GM12878 (cell line): ENCODE measurements at regions not wholly inside any gene's neighbourhood (a gene's known extent, or its start where the extent isn't known, plus 50 kb on each side); places are given as distances from the start of the nearest gene placed in this dataset.

Source experiments
- CHD1 ChIP-seq: IDR thresholded peaks from 2 replicates; pipeline ENCODE4 v1.6.1; 2012; ENCODE audit warnings: low read depth, low read length, improper control_type of control experiment
- NR2C2 ChIP-seq: IDR thresholded peaks from 2 replicates; pipeline ENCODE4 v1.6.1; 2011; ENCODE audit warnings: borderline replicate concordance, low read depth; ENCODE audit not compliant: control insufficient read depth, insufficient read length
- SIN3A ChIP-seq: IDR thresholded peaks from 2 replicates; pipeline ENCODE4 v1.6.1; 2012; ENCODE audit warnings: low read depth, low read length, improper control_type of control experiment
- SMAD5 ChIP-seq: IDR thresholded peaks from 2 replicates; pipeline ENCODE4 v1.6.1; 2016; ENCODE audit warnings: antibody characterized with exemption, low read depth
- TF ChIP-seq, protein P1 (sequence below): fragments of 450-650 bp; formaldehyde crosslinking; IDR thresholded peaks from 2 replicates; pipeline ENCODE4 v1.5.0; 2022; ENCODE audit warnings: mild to moderate bottlenecking, missing genetic modification characterization
- TF ChIP-seq, protein P2 (sequence below): IDR thresholded peaks from 2 replicates; pipeline ENCODE4 v1.6.1; 2011; ENCODE audit warnings: mild to moderate bottlenecking, low read depth, low read length, moderate library complexity; ENCODE audit not compliant: insufficient replicate concordance
- TF ChIP-seq, protein P3 (sequence below), 3 experiments: IDR thresholded peaks in 2 of 3; conservative IDR thresholded peaks in 1 of 3; 2 replicates each; pipeline ENCODE4 v1.5.1; 2011; ENCODE audit warnings: low read depth in 3 of 3, low read length in 3 of 3, mild to moderate bottlenecking in 3 of 3, control low read depth in 2 of 3, moderate library complexity in 2 of 3, inconsistent platforms in 1 of 3, mixed read lengths in 1 of 3; ENCODE audit not compliant: control insufficient read depth in 2 of 3, insufficient read depth in 1 of 3; ENCODE audit errors: extremely low read depth in 1 of 3
- TF ChIP-seq, protein P4 (sequence below): fragments of 450-650 bp; IDR thresholded peaks from 2 replicates; pipeline ENCODE4 v1.6.1; 2017; ENCODE audit warnings: borderline replicate concordance

DNA sequence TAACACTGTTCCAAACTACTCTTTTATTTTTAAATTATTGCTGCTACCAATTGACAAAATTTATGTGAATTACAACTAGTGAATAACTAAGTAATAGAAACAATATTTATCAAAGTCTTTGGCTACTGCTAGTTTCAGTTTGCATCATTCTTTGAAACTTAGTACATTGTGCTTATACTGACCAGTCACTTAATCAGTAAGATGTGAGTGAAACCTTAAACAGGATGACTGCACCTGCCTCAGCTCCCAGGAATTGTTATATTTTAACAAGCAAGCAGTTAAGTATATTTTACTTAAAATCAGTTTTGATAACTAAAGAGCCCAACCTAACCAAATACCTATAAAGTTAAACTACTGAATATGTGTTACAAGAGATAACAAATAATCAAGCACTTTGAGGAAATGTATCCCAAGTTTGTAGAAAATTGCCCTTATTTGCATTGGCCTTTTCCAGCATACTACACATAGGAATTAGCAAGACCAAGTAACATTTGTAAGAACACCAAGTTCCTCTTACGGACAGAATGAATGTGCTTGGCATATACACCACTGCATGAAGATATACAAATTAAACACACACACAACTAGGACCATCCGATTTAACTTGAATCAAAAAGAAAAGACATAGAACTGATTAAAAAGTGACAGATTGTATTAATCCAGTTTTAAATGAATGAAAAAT, 545.5 kb upstream of the DAB2 start (continued):
- TF ChIP-seq, protein P1, sequence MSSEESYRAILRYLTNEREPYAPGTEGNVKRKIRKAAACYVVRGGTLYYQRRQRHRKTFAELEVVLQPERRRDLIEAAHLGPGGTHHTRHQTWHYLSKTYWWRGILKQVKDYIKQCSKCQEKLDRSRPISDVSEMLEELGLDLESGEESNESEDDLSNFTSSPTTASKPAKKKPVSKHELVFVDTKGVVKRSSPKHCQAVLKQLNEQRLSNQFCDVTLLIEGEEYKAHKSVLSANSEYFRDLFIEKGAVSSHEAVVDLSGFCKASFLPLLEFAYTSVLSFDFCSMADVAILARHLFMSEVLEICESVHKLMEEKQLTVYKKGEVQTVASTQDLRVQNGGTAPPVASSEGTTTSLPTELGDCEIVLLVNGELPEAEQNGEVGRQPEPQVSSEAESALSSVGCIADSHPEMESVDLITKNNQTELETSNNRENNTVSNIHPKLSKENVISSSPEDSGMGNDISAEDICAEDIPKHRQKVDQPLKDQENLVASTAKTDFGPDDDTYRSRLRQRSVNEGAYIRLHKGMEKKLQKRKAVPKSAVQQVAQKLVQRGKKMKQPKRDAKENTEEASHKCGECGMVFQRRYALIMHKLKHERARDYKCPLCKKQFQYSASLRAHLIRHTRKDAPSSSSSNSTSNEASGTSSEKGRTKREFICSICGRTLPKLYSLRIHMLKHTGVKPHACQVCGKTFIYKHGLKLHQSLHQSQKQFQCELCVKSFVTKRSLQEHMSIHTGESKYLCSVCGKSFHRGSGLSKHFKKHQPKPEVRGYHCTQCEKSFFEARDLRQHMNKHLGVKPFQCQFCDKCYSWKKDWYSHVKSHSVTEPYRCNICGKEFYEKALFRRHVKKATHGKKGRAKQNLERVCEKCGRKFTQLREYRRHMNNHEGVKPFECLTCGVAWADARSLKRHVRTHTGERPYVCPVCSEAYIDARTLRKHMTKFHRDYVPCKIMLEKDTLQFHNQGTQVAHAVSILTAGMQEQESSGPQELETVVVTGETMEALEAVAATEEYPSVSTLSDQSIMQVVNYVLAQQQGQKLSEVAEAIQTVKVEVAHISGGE (CRISPR knock-in tag): no peak
- TF ChIP-seq, protein P2, sequence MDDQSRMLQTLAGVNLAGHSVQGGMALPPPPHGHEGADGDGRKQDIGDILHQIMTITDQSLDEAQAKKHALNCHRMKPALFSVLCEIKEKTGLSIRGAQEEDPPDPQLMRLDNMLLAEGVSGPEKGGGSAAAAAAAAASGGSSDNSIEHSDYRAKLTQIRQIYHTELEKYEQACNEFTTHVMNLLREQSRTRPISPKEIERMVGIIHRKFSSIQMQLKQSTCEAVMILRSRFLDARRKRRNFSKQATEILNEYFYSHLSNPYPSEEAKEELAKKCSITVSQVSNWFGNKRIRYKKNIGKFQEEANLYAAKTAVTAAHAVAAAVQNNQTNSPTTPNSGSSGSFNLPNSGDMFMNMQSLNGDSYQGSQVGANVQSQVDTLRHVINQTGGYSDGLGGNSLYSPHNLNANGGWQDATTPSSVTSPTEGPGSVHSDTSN: no peak
- TF ChIP-seq, protein P3, sequence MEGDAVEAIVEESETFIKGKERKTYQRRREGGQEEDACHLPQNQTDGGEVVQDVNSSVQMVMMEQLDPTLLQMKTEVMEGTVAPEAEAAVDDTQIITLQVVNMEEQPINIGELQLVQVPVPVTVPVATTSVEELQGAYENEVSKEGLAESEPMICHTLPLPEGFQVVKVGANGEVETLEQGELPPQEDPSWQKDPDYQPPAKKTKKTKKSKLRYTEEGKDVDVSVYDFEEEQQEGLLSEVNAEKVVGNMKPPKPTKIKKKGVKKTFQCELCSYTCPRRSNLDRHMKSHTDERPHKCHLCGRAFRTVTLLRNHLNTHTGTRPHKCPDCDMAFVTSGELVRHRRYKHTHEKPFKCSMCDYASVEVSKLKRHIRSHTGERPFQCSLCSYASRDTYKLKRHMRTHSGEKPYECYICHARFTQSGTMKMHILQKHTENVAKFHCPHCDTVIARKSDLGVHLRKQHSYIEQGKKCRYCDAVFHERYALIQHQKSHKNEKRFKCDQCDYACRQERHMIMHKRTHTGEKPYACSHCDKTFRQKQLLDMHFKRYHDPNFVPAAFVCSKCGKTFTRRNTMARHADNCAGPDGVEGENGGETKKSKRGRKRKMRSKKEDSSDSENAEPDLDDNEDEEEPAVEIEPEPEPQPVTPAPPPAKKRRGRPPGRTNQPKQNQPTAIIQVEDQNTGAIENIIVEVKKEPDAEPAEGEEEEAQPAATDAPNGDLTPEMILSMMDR (IDR thresholded peaks at IDR 0.05 in 2 of 3, conservative IDR thresholded peaks at IDR 0.05 in 1 of 3; ENCODE audit: control insufficient read depth in 2 of 3, extremely low read depth in 1 of 3, insufficient read depth in 1 of 3, low read depth in 3 of 3, low read length in 3 of 3): no peak
- TF ChIP-seq NR2C2: no peak
- TF ChIP-seq CHD1: no peak
- TF ChIP-seq, protein P4, sequence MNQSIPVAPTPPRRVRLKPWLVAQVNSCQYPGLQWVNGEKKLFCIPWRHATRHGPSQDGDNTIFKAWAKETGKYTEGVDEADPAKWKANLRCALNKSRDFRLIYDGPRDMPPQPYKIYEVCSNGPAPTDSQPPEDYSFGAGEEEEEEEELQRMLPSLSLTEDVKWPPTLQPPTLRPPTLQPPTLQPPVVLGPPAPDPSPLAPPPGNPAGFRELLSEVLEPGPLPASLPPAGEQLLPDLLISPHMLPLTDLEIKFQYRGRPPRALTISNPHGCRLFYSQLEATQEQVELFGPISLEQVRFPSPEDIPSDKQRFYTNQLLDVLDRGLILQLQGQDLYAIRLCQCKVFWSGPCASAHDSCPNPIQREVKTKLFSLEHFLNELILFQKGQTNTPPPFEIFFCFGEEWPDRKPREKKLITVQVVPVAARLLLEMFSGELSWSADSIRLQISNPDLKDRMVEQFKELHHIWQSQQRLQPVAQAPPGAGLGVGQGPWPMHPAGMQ: no peak
- no peak for TF ChIP-seq SMAD5
- no peak for TF ChIP-seq SIN3A
- TF ChIP-seq, all 136 proteins: peak for 0
